AG20443 (cell line): ENCODE measurements at regions not wholly inside any gene's neighbourhood (a gene's known extent, or its start where the extent isn't known, plus 50 kb on each side); places are given as distances from the start of the nearest gene placed in this dataset.

Experiments used
- DNase-seq: peaks from one replicate; pipeline ENCODE4 v3.0.0; 2012; ENCODE audit warnings: low spot score, mixed read lengths

DNA sequence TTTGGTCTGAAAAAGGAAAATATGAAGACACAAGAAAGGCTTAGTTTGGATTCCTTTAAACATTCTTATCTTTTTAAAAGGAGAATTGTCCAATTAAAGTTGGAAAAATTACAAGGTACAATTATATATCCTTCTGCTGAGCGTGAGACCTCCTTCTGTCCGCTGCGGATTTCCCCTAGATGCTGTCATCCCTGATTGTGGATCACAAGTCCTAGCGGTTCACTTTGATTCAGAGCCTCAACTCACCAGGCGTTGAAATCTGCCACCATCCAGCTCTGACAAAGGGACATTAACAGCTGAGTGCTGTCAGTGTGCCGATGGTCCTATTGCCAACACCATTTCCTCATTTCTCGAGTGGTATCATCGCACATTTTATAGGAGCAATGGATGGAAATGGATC lies 73.1 kb upstream of the PTER start:
- DNase-seq: no peak

DNA sequence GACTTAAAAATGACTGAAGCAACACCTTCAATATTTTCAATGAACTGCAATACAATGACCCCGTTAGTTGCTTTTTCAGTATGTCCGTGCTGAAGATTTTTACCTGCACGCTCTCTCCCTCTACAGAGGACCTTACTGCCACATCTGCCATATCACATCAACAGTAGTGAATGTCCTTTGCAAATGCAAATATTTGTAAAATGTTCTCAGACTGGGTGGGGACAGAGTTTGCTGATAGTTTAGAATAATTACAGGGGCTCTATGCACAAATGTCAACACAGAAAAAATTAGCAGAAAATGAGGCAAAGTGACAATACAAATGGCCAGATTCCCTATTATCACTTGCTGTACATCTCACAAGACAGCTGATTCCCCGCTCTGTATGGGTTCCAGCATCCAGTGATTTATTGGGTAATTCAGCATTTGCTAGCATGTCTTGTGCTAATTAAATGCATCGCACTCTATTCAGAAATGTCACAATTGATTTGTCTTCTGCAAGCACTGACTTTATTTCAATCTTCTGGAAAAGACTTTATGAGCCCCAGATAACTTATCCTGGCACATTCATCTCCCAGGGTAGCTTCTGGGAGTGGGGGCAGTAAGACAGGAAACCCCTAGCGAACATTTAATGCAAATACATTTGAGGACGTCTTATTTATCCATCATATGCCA lies 69.1 kb upstream of the PTER start:
- DNase-seq: no peak

DNA sequence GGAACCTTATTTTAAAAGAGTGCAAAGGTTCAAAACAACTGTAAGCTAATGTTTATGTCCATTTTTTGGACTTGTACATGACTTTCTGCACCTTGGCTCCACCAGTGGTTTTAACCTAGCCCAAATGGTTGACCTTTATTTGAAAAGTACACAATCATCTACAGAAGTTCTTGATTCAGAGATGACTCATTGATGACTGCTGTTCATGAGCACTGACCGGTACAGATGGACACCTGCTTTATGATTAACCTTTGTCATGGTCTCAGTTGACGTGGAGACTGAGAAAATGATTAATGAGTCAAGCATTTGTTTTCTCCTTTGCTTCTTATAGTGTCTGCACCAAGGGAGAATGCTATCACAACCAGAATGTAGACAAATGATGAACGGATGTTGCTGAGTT lies 55.7 kb upstream of the PTER start:
- no peak for DNase-seq

DNA sequence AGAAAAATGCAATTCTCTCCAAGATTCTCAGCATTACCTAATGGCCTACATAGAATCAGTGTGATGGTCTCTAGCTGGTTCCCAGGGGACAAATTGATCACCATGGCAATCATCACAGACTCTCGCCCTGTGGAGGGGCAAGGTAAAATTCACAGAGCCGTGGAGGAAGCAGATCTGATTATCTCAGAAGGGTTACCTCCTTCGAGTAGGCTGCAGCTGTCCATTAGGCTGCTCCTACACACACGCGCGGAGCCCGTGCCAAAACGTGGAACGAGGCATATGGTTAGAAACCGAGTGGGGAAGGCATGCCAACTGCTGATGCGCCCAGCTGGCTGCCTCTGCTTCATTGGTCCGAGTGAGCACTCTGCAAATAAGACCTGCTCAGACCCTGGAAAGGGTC lies 52.8 kb upstream of the PTER start:
- no peak for DNase-seq

DNA sequence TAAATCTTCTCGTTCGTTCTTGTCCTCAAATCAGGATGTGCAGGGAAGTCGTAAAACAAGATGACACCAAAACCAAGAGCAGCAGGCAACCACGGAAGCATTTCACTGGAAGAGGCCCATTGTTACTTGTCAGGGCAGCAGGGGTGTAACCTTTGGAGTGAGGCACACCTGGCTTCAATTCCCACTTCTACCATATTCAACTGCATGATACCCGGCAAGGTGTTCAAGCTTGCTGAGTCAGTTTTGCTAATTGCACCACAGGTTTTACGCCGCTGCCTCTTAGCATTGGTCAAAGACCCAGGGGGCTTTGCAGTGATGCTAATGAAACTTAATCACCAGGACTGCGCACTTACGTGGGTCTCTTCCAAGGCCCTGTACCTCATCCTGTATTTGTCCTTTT lies 50.0 kb upstream of the PTER start:
- no peak for DNase-seq
